ENCODE measurements at regions not wholly inside any gene's neighbourhood (a gene's known extent, or its start where the extent isn't known, plus 50 kb on each side); places are given as distances from the start of the nearest gene placed in this dataset.
"Not testable (repeated sequence)": the region's sequence is repeated elsewhere in the genome, so short reads cannot be mapped to it uniquely, and the experiment has no call there.

- WGBS, 2 donors, result 65 to 73% methylated on average over 4 of the region's 4 CpGs
- DNase-seq, result no peak
- TF ChIP-seq, protein P1, sequence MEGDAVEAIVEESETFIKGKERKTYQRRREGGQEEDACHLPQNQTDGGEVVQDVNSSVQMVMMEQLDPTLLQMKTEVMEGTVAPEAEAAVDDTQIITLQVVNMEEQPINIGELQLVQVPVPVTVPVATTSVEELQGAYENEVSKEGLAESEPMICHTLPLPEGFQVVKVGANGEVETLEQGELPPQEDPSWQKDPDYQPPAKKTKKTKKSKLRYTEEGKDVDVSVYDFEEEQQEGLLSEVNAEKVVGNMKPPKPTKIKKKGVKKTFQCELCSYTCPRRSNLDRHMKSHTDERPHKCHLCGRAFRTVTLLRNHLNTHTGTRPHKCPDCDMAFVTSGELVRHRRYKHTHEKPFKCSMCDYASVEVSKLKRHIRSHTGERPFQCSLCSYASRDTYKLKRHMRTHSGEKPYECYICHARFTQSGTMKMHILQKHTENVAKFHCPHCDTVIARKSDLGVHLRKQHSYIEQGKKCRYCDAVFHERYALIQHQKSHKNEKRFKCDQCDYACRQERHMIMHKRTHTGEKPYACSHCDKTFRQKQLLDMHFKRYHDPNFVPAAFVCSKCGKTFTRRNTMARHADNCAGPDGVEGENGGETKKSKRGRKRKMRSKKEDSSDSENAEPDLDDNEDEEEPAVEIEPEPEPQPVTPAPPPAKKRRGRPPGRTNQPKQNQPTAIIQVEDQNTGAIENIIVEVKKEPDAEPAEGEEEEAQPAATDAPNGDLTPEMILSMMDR (IDR thresholded peaks at IDR 0.05), result no peak
- no peak for TF ChIP-seq POLR2A (IDR thresholded peaks at IDR 0.05)
Measured at GRCh38 chr7:145462463-145462862, 626.6 kb upstream of the TPK1 start.

DNA sequence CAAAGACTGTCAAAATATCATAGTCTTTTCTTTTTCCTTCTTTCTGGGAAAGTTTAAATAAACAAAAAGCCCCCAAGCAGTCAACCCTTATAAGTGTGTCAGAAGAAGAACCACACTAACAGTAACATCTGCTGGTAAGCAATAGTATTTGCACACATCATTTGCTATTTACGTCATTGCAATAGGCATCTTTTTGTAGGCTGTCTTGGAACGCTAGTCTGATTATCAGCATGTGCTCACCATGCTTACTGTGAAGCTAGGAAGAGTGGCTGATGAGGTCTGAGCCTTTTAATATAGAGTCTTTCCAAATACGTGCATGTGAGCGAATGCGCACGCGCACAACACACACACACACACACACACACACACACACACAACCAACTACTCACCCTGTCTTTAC lies 599.0 kb upstream of the TPK1 start:
- no peak for DNase-seq
- intact Hi-C loops (cut with DNase I), result no loop called here

More at GRCh38 chr7:145462463-145462862, 626.6 kb upstream of the TPK1 start:
- no peaks in the 10 kb centered on the region for H3K36me3 ChIP-seq
- no peaks in the 10 kb centered on the region for H3K27me3 ChIP-seq
- no peak overlapping the region for H3K4me3 ChIP-seq
- H3K9me3 ChIP-seq, result no peaks in the 10 kb centered on the region
- intact Hi-C loops (cut with DNase I), result no loop called here
- no peak overlapping the region for H3K27ac ChIP-seq
- H3K4me1 ChIP-seq, result no peaks in the 10 kb centered on the region

DNA sequence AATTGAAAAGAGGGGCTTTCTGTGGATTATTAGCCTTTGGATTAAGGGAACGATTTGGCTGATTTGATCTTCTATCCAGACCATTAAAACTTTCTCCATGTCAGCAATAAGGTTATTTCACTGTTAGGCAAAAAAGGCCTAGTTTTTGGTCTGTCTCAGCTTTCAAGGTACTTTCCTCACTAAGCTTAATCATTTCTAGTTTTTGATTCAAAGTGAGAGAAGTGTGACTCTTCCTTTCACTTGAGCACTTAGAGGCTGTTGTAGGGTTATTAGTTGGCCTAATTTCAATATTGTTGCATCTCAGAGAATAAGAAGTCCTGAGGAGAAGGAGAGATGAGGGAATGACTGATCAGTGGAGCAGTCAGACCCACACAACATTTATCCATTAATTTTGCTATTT lies 596.0 kb upstream of the TPK1 start:
- DNase-seq, result no peak
- TF ChIP-seq, protein P1 (IDR thresholded peaks at IDR 0.05), result no peak
- TF ChIP-seq POLR2A (IDR thresholded peaks at IDR 0.05), result no peak
- Histone ChIP-seq H3K4me1 (no peaks in the 10 kb centered on the region), H3K4me3 (no peak overlapping the region), H3K9me3 (peaks cover 0 to 4% (median 0%) of the 10 kb centered on the region in 3 donors), H3K27me3 (no peaks in the 10 kb centered on the region), H3K27ac (no peak overlapping the region), H3K36me3 (no peaks in the 10 kb centered on the region)
- WGBS, 2 donors, result 80 to 82% methylated on average over 1 of the region's 1 CpG
- intact Hi-C loops (cut with DNase I), result no loop called here

More for the DNA sequence above, 599.0 kb upstream of the TPK1 start:
- H3K27me3 ChIP-seq, result no peaks in the 10 kb centered on the region
- no peak overlapping the region for H3K27ac ChIP-seq
- TF ChIP-seq, protein P1 (IDR thresholded peaks at IDR 0.05), result no peak
- TF ChIP-seq POLR2A (IDR thresholded peaks at IDR 0.05), result no peak
- peaks cover 0 to 4% (median 0%) of the 10 kb centered on the region in 3 donors for H3K9me3 ChIP-seq
- no peaks in the 10 kb centered on the region for H3K4me1 ChIP-seq
- no peak overlapping the region for H3K4me3 ChIP-seq
- no peaks in the 10 kb centered on the region for H3K36me3 ChIP-seq
- 76 to 91% methylated on average over 7 of the region's 7 CpGs for WGBS, 2 donors

- H3K4me3 ChIP-seq; H3K27me3 ChIP-seq; H3K27ac ChIP-seq; DNase-seq; H3K36me3 ChIP-seq; intact Hi-C loops (cut with DNase I); H3K4me1 ChIP-seq; H3K9me3 ChIP-seq: not testable (repeated sequence)
- 88% methylated on average over 1 of the region's 8 CpGs; no CpG with 5 or more reads in 1 of the 2 donors for WGBS, 2 donors
Measured at GRCh38 chr7:145418481-145418880, 582.6 kb upstream of the TPK1 start.

GRCh38 chr7:145411066-145411465 lies 575.2 kb upstream of the TPK1 start:
- no peak overlapping the region for H3K4me3 ChIP-seq
- no peak for TF ChIP-seq POLR2A (IDR thresholded peaks at IDR 0.05)
- DNase-seq, result no peak
- H3K4me1 ChIP-seq, result no peaks in the 10 kb centered on the region
- no peaks in the 10 kb centered on the region for H3K27me3 ChIP-seq
- H3K9me3 ChIP-seq, result no peaks in the 10 kb centered on the region
- no peak overlapping the region for H3K27ac ChIP-seq
- H3K36me3 ChIP-seq, result no peaks in the 10 kb centered on the region
- intact Hi-C loops (cut with DNase I), result no loop called here
- 47 to 62% methylated on average over 3 of the region's 3 CpGs for WGBS, 2 donors

DNA sequence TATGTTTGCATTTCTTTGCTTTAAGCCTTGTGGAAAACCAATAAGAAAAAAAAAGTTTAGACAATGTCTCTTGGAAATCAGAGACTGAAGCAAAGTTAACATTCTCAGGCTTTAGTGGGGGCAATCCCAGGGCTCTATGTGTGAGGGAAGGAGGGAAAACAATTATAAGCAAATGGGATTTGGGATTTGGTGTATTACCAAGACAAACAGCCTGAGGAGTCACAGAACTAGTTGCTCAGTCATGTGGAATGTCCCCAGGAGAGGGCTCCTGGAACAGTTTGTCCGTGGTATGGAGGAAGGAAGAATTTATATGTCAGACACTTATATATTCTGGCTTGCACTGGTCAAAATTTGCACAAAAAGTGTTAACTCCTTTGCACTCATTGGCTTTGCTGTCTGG lies 562.9 kb upstream of the TPK1 start:
- intact Hi-C loops (cut with DNase I), result no loop called here
- TF ChIP-seq POLR2A (IDR thresholded peaks at IDR 0.05), result no peak
- TF ChIP-seq, protein P1 (IDR thresholded peaks at IDR 0.05), result no peak
- WGBS, 2 donors, result 18 to 31% methylated on average over 1 of the region's 1 CpG
- Histone ChIP-seq H3K4me1 (no peaks in the 10 kb centered on the region), H3K36me3 (no peaks in the 10 kb centered on the region), H3K4me3 (no peak overlapping the region), H3K9me3 (peaks cover 0 to 11% (median 6%) of the 10 kb centered on the region in 3 donors), H3K27me3 (no peaks in the 10 kb centered on the region), H3K27ac (no peak overlapping the region)
- no peak for DNase-seq

Data from esophagus squamous epithelium (tissue), 5 donors.